ENCODE measurements at regions not wholly inside any gene's neighbourhood (a gene's known extent, or its start where the extent isn't known, plus 50 kb on each side); places are given as distances from the start of the nearest gene placed in this dataset.
"Not testable (repeated sequence)": the region's sequence is repeated elsewhere in the genome, so short reads cannot be mapped to it uniquely, and the experiment has no call there.

- TF ChIP-seq, protein P1, sequence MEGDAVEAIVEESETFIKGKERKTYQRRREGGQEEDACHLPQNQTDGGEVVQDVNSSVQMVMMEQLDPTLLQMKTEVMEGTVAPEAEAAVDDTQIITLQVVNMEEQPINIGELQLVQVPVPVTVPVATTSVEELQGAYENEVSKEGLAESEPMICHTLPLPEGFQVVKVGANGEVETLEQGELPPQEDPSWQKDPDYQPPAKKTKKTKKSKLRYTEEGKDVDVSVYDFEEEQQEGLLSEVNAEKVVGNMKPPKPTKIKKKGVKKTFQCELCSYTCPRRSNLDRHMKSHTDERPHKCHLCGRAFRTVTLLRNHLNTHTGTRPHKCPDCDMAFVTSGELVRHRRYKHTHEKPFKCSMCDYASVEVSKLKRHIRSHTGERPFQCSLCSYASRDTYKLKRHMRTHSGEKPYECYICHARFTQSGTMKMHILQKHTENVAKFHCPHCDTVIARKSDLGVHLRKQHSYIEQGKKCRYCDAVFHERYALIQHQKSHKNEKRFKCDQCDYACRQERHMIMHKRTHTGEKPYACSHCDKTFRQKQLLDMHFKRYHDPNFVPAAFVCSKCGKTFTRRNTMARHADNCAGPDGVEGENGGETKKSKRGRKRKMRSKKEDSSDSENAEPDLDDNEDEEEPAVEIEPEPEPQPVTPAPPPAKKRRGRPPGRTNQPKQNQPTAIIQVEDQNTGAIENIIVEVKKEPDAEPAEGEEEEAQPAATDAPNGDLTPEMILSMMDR (IDR thresholded peaks at IDR 0.05), result not testable (repeated sequence)
- TF ChIP-seq POLR2A (IDR thresholded peaks at IDR 0.05), result not testable (repeated sequence)
Measured at GRCh38 chr4:49235413-49236160, 249.5 kb downstream of the CWH43 start.

All from esophagus squamous epithelium (tissue), 4 donors.